H9 (cell line): ENCODE measurements at regions not wholly inside any gene's neighbourhood (a gene's known extent, or its start where the extent isn't known, plus 50 kb on each side); places are given as distances from the start of the nearest gene placed in this dataset.

Source experiments
- DNase-seq: peaks from one replicate; pipeline ENCODE4 v3.0.0-alpha.2; 2017
- H2AFZ ChIP-seq: one replicate; pipeline ENCODE4 v1.6.1; 2013; ENCODE audit warnings: mild to moderate bottlenecking, low read length, control low read depth, moderate library complexity
- H2AK5ac ChIP-seq: 2 replicates; pipeline ENCODE4 v1.6.1; 2013; ENCODE audit warnings: low read length, control low read depth, mixed read lengths; ENCODE audit not compliant: insufficient read length
- H2BK120ac ChIP-seq: one replicate; pipeline ENCODE4 v1.6.1; 2013; ENCODE audit warnings: low read depth, mild to moderate bottlenecking, low read length, control low read depth, inconsistent platforms; ENCODE audit not compliant: poor library complexity, severe bottlenecking
- H2BK12ac ChIP-seq: 2 replicates; pipeline ENCODE4 v1.6.1; 2013; ENCODE audit warnings: low read length, control low read depth, mixed read lengths, low read depth; ENCODE audit not compliant: insufficient read length
- H2BK15ac ChIP-seq: 2 replicates; pipeline ENCODE4 v1.6.1; 2013; ENCODE audit warnings: low read depth, low read length, control low read depth
- H2BK20ac ChIP-seq: one replicate; pipeline ENCODE4 v1.6.1; 2013; ENCODE audit warnings: low read depth, mild to moderate bottlenecking, low read length, control low read depth, inconsistent platforms; ENCODE audit not compliant: poor library complexity, severe bottlenecking
- H2BK5ac ChIP-seq: 2 replicates; pipeline ENCODE4 v1.6.1; 2013; ENCODE audit warnings: low read length, control low read depth, mixed read lengths; ENCODE audit not compliant: insufficient read length
- H3K14ac ChIP-seq: 2 replicates; pipeline ENCODE4 v1.6.1; 2013; ENCODE audit warnings: low read length, control low read depth; ENCODE audit not compliant: insufficient read depth
- H3K18ac ChIP-seq: 2 replicates; pipeline ENCODE4 v1.6.1; 2013; ENCODE audit warnings: low read depth, mild to moderate bottlenecking, mixed read lengths, low read length, control low read depth; ENCODE audit not compliant: insufficient read length
- H3K23ac ChIP-seq: 2 replicates; pipeline ENCODE4 v1.6.1; 2013; ENCODE audit warnings: low read length, control low read depth, mixed read lengths, low read depth; ENCODE audit not compliant: insufficient read length
- H3K23me2 ChIP-seq: 2 replicates; pipeline ENCODE4 v1.6.1; 2013; ENCODE audit warnings: low read depth, mild to moderate bottlenecking, mixed read lengths, low read length, control low read depth; ENCODE audit not compliant: insufficient read length, poor library complexity, severe bottlenecking
- H3K27ac ChIP-seq: 2 replicates; pipeline ENCODE4 v1.5.1; 2013; ENCODE audit warnings: low read length, control low read depth, mixed read lengths, low read depth; ENCODE audit not compliant: insufficient read length
- H3K27me3 ChIP-seq: 2 replicates; pipeline ENCODE4 v1.6.1; 2013; ENCODE audit warnings: low read length, control low read depth, inconsistent platforms; ENCODE audit not compliant: insufficient read depth
- H3K4ac ChIP-seq: 2 replicates; pipeline ENCODE4 v1.6.1; 2013; ENCODE audit warnings: low read depth, mild to moderate bottlenecking, control low read depth, inconsistent platforms, low read length, moderate library complexity
- H3K4me1 ChIP-seq: 2 replicates; pipeline ENCODE4 v1.6.1; 2013; ENCODE audit warnings: low read length, control low read depth, inconsistent platforms; ENCODE audit not compliant: insufficient read depth
- H3K4me2 ChIP-seq: 2 replicates; pipeline ENCODE4 v1.6.1; 2013; ENCODE audit warnings: low read length, control low read depth, mixed read lengths; ENCODE audit not compliant: insufficient read length, insufficient read depth
- H3K56ac ChIP-seq: 2 replicates; pipeline ENCODE4 v1.6.1; 2013; ENCODE audit warnings: low read depth, mild to moderate bottlenecking, mixed read lengths, low read length, control low read depth; ENCODE audit not compliant: insufficient read length
- H3K79me1 ChIP-seq: 2 replicates; pipeline ENCODE4 v1.6.1; 2013; ENCODE audit warnings: low read depth, mild to moderate bottlenecking, moderate library complexity, low read length, control low read depth, inconsistent platforms; ENCODE audit not compliant: insufficient read depth, poor library complexity, severe bottlenecking
- H3K79me2 ChIP-seq: 2 replicates; pipeline ENCODE4 v1.6.1; 2013; ENCODE audit warnings: low read length, control low read depth, inconsistent platforms; ENCODE audit not compliant: insufficient read depth
- H3K9ac ChIP-seq: 2 replicates; pipeline ENCODE4 v1.6.1; 2013; ENCODE audit warnings: low read length, control low read depth, mixed read lengths; ENCODE audit not compliant: insufficient read length; ENCODE audit errors: extremely low read depth
- H3K9me3 ChIP-seq: one replicate; pipeline ENCODE4 v1.6.1; 2013; ENCODE audit warnings: low read depth, low read length, inconsistent platforms; ENCODE audit not compliant: control insufficient read depth
- H3T11ph ChIP-seq: one replicate; pipeline ENCODE4 v1.6.1; 2013; ENCODE audit warnings: mild to moderate bottlenecking, low read length, control low read depth, inconsistent platforms
- H4K20me1 ChIP-seq: one replicate; pipeline ENCODE4 v1.6.1; 2013; ENCODE audit not compliant: control insufficient read depth, insufficient read length, insufficient read depth
- H4K5ac ChIP-seq: 2 replicates; pipeline ENCODE4 v1.6.1; 2013; ENCODE audit warnings: low read depth, mild to moderate bottlenecking, mixed read lengths, low read length, control low read depth; ENCODE audit not compliant: insufficient read length
- H4K8ac ChIP-seq: replicated peaks from 2 replicates; pipeline ENCODE4 v1.6.1; 2013; ENCODE audit warnings: low read length, control low read depth, mixed read lengths, low read depth; ENCODE audit not compliant: insufficient read length
- H4K91ac ChIP-seq: 2 replicates; pipeline ENCODE4 v1.6.1; 2013; ENCODE audit warnings: low read depth, mild to moderate bottlenecking, moderate library complexity, mixed read lengths, low read length, control low read depth; ENCODE audit not compliant: insufficient read length
- H3K27ac Mint-ChIP-seq, 3 experiments: 2 replicates in 2 of 3; 3 replicates in 1 of 3; pipeline ENCODE4 v1.8.0; 2020 to 2021; ENCODE audit warnings: mixed read lengths in 3 of 3, mild to moderate bottlenecking in 1 of 3, moderate library complexity in 1 of 3
- H3K27me3 Mint-ChIP-seq: 2 replicates; pipeline ENCODE4 v1.8.0; 2021; ENCODE audit warnings: low read depth, mild to moderate bottlenecking, moderate library complexity, mixed read lengths
- H3K36me3 Mint-ChIP-seq, 3 experiments: 2 replicates in 2 of 3; 3 replicates in 1 of 3; pipeline ENCODE4 v1.8.0; 2020 to 2021; ENCODE audit warnings: low read depth in 3 of 3, mixed read lengths in 3 of 3; ENCODE audit not compliant: insufficient read depth in 1 of 3
- H3K4me1 Mint-ChIP-seq, 2 experiments: 2 replicates each; pipeline ENCODE4 v1.8.0; 2020; ENCODE audit warnings: mixed read lengths in 2 of 2
- H3K4me3 Mint-ChIP-seq, 2 experiments: 2 replicates in 1 of 2; 3 replicates in 1 of 2; pipeline ENCODE4 v1.8.0; 2020 to 2021; ENCODE audit warnings: mild to moderate bottlenecking in 2 of 2, mixed read lengths in 2 of 2, moderate library complexity in 1 of 2
- H3K9me3 Mint-ChIP-seq, 2 experiments: 2 replicates in 1 of 2; 3 replicates in 1 of 2; pipeline ENCODE4 v1.8.0; 2020; ENCODE audit warnings: mild to moderate bottlenecking in 2 of 2, mixed read lengths in 2 of 2, moderate library complexity in 1 of 2
- WGBS: extraction: QIAGEN DNeasy Blood & Tissue Kit; methylation state at CpG from one replicate; pipeline ENCODE4 v1.1.7; 2013; ENCODE audit warnings: missing lambda C conversion rate, low lambda C conversion rate, mixed read lengths; ENCODE audit not compliant: insufficient read length; ENCODE audit errors: extremely low coverage; 5-methylcytosine and 5-hydroxymethylcytosine counted together
- TF ChIP-seq, protein P1 (sequence below): fragments of 200-600 bp; sonication (generic); conservative IDR thresholded peaks from 3 replicates; pipeline ENCODE4 v1.8.0; 2021; ENCODE audit warnings: antibody characterized with exemption, mild to moderate bottlenecking

DNA sequence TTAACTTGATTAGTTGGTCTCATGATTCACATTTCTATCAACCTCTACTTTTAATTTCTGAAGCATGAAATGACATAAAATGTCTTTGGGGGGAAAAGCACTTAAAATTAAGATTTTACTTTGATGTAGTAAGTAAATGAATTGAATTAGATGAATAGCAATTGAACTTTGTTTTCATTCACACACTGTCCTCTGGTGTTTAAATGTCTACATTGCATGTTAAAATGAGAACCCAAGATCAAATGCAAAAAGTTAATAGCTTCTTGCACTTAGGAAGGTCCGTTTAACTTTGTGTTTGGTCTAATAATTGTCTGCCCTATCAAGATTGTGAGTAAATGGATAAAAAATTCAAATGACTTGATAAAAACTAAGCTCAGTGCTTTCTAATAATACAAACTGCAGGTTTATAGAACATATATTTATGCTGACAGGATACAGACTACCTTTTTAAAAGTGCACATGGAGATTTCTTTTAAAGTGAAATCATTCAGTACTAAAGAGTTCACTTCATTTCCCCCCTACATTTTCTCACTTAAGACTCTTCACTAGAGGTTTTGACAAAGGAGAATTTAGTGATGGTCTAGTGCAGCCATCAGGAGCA is 156.2 kb upstream of the NABP1 start:
- Histone ChIP-seq H2BK15ac (no peak overlapping the region), H3K4me1 (no peaks in the 10 kb centered on the region), H2BK120ac (no peak overlapping the region), H3K56ac (no peak overlapping the region), H3K4ac (no peak overlapping the region), H3K79me2 (no peaks in the 10 kb centered on the region), H3K79me1 (no peaks in the 10 kb centered on the region), H3K4me2 (no peak overlapping the region), H4K91ac (no peak overlapping the region), H2BK12ac (no peak overlapping the region), H3T11ph (no peak overlapping the region), H2BK5ac (no peak overlapping the region), H2AK5ac (no peak overlapping the region), H3K14ac (no peak overlapping the region), H3K9me3 (no peaks in the 10 kb centered on the region), H4K20me1 (no peaks in the 10 kb centered on the region), H3K23me2 (no peaks in the 10 kb centered on the region), H3K27me3 (no peaks in the 10 kb centered on the region), H3K23ac (no peak overlapping the region), H2BK20ac (no peak overlapping the region), H4K5ac (no peak overlapping the region), H4K8ac (no peak overlapping the region), H3K9ac (no peak overlapping the region), H3K27ac (no peak overlapping the region), H2AFZ (no peak overlapping the region), H3K18ac (no peak overlapping the region)
- H3K27ac Mint-ChIP-seq, result no peak overlapping the region
- H3K27me3 Mint-ChIP-seq, result no peaks in the 10 kb centered on the region
- no peaks in the 10 kb centered on the region; a peak in 1 of 4 replicates for H3K4me1 Mint-ChIP-seq
- TF ChIP-seq, protein P1, sequence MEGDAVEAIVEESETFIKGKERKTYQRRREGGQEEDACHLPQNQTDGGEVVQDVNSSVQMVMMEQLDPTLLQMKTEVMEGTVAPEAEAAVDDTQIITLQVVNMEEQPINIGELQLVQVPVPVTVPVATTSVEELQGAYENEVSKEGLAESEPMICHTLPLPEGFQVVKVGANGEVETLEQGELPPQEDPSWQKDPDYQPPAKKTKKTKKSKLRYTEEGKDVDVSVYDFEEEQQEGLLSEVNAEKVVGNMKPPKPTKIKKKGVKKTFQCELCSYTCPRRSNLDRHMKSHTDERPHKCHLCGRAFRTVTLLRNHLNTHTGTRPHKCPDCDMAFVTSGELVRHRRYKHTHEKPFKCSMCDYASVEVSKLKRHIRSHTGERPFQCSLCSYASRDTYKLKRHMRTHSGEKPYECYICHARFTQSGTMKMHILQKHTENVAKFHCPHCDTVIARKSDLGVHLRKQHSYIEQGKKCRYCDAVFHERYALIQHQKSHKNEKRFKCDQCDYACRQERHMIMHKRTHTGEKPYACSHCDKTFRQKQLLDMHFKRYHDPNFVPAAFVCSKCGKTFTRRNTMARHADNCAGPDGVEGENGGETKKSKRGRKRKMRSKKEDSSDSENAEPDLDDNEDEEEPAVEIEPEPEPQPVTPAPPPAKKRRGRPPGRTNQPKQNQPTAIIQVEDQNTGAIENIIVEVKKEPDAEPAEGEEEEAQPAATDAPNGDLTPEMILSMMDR, result peak; percentile 75
- no CpG with 5 or more reads among the region's 1 CpG for WGBS
- H3K36me3 Mint-ChIP-seq, result no peaks in the 10 kb centered on the region
- H3K4me3 Mint-ChIP-seq, result no peak overlapping the region
- H3K9me3 Mint-ChIP-seq, result no peaks in the 10 kb centered on the region
- DNase-seq, result no peak
